ENCODE measurements at regions not wholly inside any gene's neighbourhood (a gene's known extent, or its start where the extent isn't known, plus 50 kb on each side); places are given as distances from the start of the nearest gene placed in this dataset.

DNA sequence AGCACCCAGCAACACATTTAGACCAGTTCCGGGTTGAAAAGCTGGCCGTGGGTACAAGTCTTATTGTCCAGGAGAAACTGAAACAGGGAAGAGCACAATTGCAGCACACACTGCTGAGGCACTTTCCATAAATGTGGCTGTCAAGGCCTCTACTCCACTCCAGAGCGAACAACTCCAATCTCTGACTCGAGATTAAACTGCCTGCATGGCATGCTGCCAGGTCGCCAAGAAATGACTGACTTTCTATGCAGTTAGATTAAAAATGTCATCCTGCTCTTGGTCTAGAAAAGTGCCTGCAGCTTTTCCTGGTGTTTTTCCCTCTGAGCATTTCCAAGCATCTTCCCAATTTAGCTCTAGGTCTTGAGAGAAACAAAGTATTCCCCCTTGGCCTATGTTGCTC, 260.6 kb upstream of the EMCN start:
- ChIA-PET POLR2A (no interaction called here), CTCF (no interaction called here), RAD21 (ENCODE audit: low non-redundant PET in 1 of 2, low total read pairs in 2 of 2, uncharacterized antibody in 2 of 2, unreplicated experiment in 2 of 2) (no interaction called here)
- H3K9me3 ChIP-seq (ENCODE audit: control insufficient read depth in 1 of 2, insufficient read depth in 1 of 2, low read depth in 1 of 2, low read length in 2 of 2), result peaks cover 0 to 4% of the 10 kb centered on the region in 2 experiments; a peak in 1 of 4 replicates
- no peaks in the 10 kb centered on the region for H4K20me1 ChIP-seq (ENCODE audit: insufficient read depth)
- ATAC-seq, result no peak
- H3K4me1 ChIP-seq (ENCODE audit: control insufficient read depth in 1 of 2, insufficient read depth in 2 of 2, low read length in 2 of 2), result no peaks in the 10 kb centered on the region
- TF ChIP-seq CEBPB (IDR thresholded peaks at IDR 0.05; ENCODE audit: low read depth), result no peak
- TF ChIP-seq ZFX (IDR thresholded peaks at IDR 0.05), result no peak
- TF ChIP-seq JUND (IDR thresholded peaks at IDR 0.05), result no peak
- no peak for TF ChIP-seq EZH2 (IDR thresholded peaks at IDR 0.05)
- TF ChIP-seq ELF1 (IDR thresholded peaks at IDR 0.05; ENCODE audit: borderline replicate concordance, low read depth), result no peak
- no peak for TF ChIP-seq EZH2phosphoT487 (IDR thresholded peaks at IDR 0.05; ENCODE audit: borderline replicate concordance)
- no peak for TF ChIP-seq SRF (IDR thresholded peaks at IDR 0.05; ENCODE audit: low read depth)
- DNase-seq (ENCODE audit: low read depth, low spot score), result no peak
- intact Hi-C loops (cut with micrococcal nuclease), result no loop called here
- no peak overlapping the region for H2AFZ ChIP-seq (ENCODE audit: low read depth, low read length, poor library complexity, severe bottlenecking)
- H3K9me2 ChIP-seq (ENCODE audit: insufficient read depth), result no peaks in the 10 kb centered on the region
- H3K36me3 ChIP-seq (ENCODE audit: control insufficient read depth in 1 of 2, insufficient read depth in 2 of 2, low read length in 2 of 2), result no peaks in the 10 kb centered on the region
- no peak overlapping the region for H3K27ac ChIP-seq (ENCODE audit: low read depth, low read length)
- no peak overlapping the region for H3K4me3 ChIP-seq (replicated peaks in 1 of 2; ENCODE audit: low read depth in 1 of 2, low read length in 2 of 2)
- no peaks in the 10 kb centered on the region for H3K79me2 ChIP-seq (ENCODE audit: insufficient read depth, low read length)
- no peak overlapping the region for H3K4me2 ChIP-seq (ENCODE audit: low read length)
- no TSS peak for BruUV-seq (replicated peaks)
- no peak overlapping the region for H3K9ac ChIP-seq (ENCODE audit: low read length)
- no peaks in the 10 kb centered on the region for H3K27me3 ChIP-seq (ENCODE audit: insufficient read depth, low read length)

DNA sequence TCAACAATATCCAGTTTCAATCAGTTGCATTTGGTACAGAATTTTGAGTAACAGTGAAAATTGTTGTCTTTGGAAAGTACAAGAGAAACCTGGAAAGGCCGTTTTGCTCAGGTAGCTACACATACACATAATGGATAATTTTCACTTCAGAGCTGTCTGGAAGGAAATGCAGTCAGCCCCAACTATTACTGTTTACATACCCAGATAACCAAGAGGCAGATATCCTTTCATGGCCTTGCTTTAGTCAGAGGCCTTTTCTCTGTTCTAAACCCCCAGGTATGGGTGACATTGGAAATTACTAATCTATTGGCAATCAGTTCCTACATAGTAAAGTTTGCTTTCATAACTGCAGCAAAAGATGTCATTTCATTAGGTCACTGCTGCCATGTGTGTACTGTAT, 244.9 kb upstream of the EMCN start:
- no TSS peak for BruUV-seq (replicated peaks)
- Histone ChIP-seq H3K36me3 (ENCODE audit: control insufficient read depth in 1 of 2, insufficient read depth in 2 of 2, low read length in 2 of 2) (no peaks in the 10 kb centered on the region), H3K4me1 (ENCODE audit: control insufficient read depth in 1 of 2, insufficient read depth in 2 of 2, low read length in 2 of 2) (no peaks in the 10 kb centered on the region), H3K4me3 (replicated peaks in 1 of 2; ENCODE audit: low read depth in 1 of 2, low read length in 2 of 2) (no peak overlapping the region), H4K20me1 (ENCODE audit: insufficient read depth) (no peaks in the 10 kb centered on the region), H3K27ac (ENCODE audit: low read depth, low read length) (no peak overlapping the region), H2AFZ (ENCODE audit: low read depth, low read length, poor library complexity, severe bottlenecking) (peak overlapping the region; percentile 28), H3K4me2 (ENCODE audit: low read length) (no peak overlapping the region), H3K9ac (ENCODE audit: low read length) (no peak overlapping the region), H3K27me3 (ENCODE audit: insufficient read depth, low read length) (no peaks in the 10 kb centered on the region), H3K9me3 (ENCODE audit: control insufficient read depth in 1 of 2, insufficient read depth in 1 of 2, low read depth in 1 of 2, low read length in 2 of 2) (no peaks in the 10 kb centered on the region), H3K9me2 (ENCODE audit: insufficient read depth) (no peaks in the 10 kb centered on the region), H3K79me2 (ENCODE audit: insufficient read depth, low read length) (no peaks in the 10 kb centered on the region)
- DNase-seq (ENCODE audit: low read depth, low spot score) (no peak), ATAC-seq (no peak)
- ChIA-PET RAD21 (ENCODE audit: low non-redundant PET in 1 of 2, low total read pairs in 2 of 2, uncharacterized antibody in 2 of 2, unreplicated experiment in 2 of 2) (no interaction called here), CTCF (no interaction called here), POLR2A (no interaction called here)
- TF ChIP-seq POLR2A (IDR thresholded peaks at IDR 0.05; ENCODE audit: borderline replicate concordance, extremely low read depth, insufficient read depth, insufficient read length) (no peak), RAD21 (IDR thresholded peaks at IDR 0.05; ENCODE audit: low read depth) (no peak), SIN3A (IDR thresholded peaks at IDR 0.05; ENCODE audit: low read depth) (no peak), TCF7L2 (IDR thresholded peaks at IDR 0.05; ENCODE audit: borderline replicate concordance, extremely low read depth, insufficient read depth, insufficient read length) (no peak), EZH2 (IDR thresholded peaks at IDR 0.05) (no peak), ZFX (IDR thresholded peaks at IDR 0.05) (no peak)
- TF ChIP-seq, protein P1, sequence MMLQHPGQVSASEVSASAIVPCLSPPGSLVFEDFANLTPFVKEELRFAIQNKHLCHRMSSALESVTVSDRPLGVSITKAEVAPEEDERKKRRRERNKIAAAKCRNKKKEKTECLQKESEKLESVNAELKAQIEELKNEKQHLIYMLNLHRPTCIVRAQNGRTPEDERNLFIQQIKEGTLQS (IDR thresholded peaks at IDR 0.05), result no peak
- TF ChIP-seq, protein P2, sequence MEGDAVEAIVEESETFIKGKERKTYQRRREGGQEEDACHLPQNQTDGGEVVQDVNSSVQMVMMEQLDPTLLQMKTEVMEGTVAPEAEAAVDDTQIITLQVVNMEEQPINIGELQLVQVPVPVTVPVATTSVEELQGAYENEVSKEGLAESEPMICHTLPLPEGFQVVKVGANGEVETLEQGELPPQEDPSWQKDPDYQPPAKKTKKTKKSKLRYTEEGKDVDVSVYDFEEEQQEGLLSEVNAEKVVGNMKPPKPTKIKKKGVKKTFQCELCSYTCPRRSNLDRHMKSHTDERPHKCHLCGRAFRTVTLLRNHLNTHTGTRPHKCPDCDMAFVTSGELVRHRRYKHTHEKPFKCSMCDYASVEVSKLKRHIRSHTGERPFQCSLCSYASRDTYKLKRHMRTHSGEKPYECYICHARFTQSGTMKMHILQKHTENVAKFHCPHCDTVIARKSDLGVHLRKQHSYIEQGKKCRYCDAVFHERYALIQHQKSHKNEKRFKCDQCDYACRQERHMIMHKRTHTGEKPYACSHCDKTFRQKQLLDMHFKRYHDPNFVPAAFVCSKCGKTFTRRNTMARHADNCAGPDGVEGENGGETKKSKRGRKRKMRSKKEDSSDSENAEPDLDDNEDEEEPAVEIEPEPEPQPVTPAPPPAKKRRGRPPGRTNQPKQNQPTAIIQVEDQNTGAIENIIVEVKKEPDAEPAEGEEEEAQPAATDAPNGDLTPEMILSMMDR (IDR thresholded peaks at IDR 0.05 in 2 of 3, conservative IDR thresholded peaks at IDR 0.05 in 1 of 3; ENCODE audit: borderline replicate concordance in 1 of 3, insufficient read depth in 1 of 3, low read depth in 2 of 3, low read length in 2 of 3), result no peak
- TF ChIP-seq, protein P3, sequence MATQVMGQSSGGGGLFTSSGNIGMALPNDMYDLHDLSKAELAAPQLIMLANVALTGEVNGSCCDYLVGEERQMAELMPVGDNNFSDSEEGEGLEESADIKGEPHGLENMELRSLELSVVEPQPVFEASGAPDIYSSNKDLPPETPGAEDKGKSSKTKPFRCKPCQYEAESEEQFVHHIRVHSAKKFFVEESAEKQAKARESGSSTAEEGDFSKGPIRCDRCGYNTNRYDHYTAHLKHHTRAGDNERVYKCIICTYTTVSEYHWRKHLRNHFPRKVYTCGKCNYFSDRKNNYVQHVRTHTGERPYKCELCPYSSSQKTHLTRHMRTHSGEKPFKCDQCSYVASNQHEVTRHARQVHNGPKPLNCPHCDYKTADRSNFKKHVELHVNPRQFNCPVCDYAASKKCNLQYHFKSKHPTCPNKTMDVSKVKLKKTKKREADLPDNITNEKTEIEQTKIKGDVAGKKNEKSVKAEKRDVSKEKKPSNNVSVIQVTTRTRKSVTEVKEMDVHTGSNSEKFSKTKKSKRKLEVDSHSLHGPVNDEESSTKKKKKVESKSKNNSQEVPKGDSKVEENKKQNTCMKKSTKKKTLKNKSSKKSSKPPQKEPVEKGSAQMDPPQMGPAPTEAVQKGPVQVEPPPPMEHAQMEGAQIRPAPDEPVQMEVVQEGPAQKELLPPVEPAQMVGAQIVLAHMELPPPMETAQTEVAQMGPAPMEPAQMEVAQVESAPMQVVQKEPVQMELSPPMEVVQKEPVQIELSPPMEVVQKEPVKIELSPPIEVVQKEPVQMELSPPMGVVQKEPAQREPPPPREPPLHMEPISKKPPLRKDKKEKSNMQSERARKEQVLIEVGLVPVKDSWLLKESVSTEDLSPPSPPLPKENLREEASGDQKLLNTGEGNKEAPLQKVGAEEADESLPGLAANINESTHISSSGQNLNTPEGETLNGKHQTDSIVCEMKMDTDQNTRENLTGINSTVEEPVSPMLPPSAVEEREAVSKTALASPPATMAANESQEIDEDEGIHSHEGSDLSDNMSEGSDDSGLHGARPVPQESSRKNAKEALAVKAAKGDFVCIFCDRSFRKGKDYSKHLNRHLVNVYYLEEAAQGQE (IDR thresholded peaks at IDR 0.05; ENCODE audit: low read depth), result no peak
- intact Hi-C loops (cut with micrococcal nuclease), result no loop called here
